ENCODE measurements at regions not wholly inside any gene's neighbourhood (a gene's known extent, or its start where the extent isn't known, plus 50 kb on each side); places are given as distances from the start of the nearest gene placed in this dataset.

DNA sequence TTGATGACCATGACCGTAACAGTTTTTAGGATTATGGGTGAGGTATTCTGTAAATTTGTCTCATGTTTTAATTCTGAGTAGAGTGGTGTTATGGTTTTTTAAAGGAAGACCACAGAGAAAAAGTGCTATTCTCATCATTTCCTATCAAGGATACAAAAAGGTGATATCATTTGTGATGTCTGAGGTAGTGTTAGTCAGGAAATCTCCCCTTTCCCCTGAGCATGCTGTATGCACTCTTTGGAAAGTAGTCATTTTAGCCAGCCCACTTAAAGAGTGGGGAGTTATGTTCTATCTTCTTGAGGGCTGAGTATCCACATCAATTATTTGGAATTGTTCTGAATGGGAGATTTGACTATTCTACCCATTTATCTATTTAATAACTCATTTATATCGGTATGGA is 414.2 kb upstream of the SLC14A2 start:
- ATAC-seq (no peak), DNase-seq (no peak)
- Histone ChIP-seq H3K4me1 (no peaks in the 10 kb centered on the region), H3K27me3 (no peaks in the 10 kb centered on the region), H3K36me3 (no peaks in the 10 kb centered on the region), H3K4me3 (no peak overlapping the region), H3K9me3 (no peaks in the 10 kb centered on the region), H3K27ac (no peak overlapping the region)
- no peak for TF ChIP-seq POLR2A (IDR thresholded peaks at IDR 0.05)
- TF ChIP-seq, protein P1, sequence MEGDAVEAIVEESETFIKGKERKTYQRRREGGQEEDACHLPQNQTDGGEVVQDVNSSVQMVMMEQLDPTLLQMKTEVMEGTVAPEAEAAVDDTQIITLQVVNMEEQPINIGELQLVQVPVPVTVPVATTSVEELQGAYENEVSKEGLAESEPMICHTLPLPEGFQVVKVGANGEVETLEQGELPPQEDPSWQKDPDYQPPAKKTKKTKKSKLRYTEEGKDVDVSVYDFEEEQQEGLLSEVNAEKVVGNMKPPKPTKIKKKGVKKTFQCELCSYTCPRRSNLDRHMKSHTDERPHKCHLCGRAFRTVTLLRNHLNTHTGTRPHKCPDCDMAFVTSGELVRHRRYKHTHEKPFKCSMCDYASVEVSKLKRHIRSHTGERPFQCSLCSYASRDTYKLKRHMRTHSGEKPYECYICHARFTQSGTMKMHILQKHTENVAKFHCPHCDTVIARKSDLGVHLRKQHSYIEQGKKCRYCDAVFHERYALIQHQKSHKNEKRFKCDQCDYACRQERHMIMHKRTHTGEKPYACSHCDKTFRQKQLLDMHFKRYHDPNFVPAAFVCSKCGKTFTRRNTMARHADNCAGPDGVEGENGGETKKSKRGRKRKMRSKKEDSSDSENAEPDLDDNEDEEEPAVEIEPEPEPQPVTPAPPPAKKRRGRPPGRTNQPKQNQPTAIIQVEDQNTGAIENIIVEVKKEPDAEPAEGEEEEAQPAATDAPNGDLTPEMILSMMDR (IDR thresholded peaks at IDR 0.05) = no peak
- intact Hi-C loops (cut with DNase I) = loop anchor here in 1 of 2 donors (10.0 kb wide), 1 partner anchor 536 kb away; no protein-coding TSS in a partner anchor
- WGBS (ENCODE audit: insufficient coverage, low coverage, low lambda C conversion rate, missing lambda C conversion rate) = 100% methylated on average over 2 of the region's 2 CpGs

DNA sequence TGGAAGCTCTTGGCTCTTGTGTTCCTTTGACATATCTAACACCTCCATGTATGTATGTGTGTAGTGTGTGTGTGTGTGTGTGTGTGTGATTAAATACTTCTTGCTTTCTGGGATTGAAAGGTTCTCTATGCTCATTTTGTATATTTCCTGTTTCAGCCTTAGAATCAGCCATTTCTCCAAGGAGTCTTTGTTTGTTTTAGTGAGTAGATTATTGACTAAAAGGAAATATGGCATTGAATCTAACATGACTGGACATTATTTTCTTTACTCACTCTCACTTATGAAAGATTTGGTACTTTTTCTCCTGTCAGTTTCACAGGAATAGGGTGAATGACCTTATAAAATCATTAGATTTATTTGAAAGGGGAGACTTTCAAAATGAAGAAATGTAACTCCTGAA is 413.8 kb upstream of the SLC14A2 start:
- H3K36me3 ChIP-seq = no peaks in the 10 kb centered on the region
- ATAC-seq (no peak), DNase-seq (no peak)
- H3K4me1 ChIP-seq = no peaks in the 10 kb centered on the region
- no peaks in the 10 kb centered on the region for H3K9me3 ChIP-seq
- intact Hi-C loops (cut with DNase I) = loop anchor here in 1 of 2 donors (10.0 kb wide), 1 partner anchor 537 kb away; no protein-coding TSS in a partner anchor
- no peak overlapping the region for H3K27ac ChIP-seq
- no peak overlapping the region for H3K4me3 ChIP-seq
- no peaks in the 10 kb centered on the region for H3K27me3 ChIP-seq
- TF ChIP-seq, protein P1 (IDR thresholded peaks at IDR 0.05) = no peak
- no peak for TF ChIP-seq POLR2A (IDR thresholded peaks at IDR 0.05)

DNA sequence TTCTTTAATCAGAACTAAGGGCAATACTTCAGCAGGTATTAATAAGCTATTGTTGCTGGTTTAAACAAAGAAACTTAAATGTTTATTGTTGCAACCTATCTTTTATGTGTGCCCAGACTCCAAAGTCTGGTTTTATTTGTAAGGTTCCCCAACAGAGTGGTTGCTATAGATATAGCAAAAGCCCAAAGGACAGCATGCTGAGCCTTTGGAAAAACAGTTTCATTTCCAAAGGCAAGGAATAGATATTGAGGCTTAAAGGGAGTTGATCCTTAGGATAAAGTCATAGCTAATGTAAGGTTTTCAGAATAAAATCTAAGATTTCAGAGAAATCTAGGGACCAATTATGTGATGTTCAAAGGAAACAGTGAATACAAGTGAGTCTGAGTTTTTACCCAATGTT is 413.2 kb upstream of the SLC14A2 start:
- DNase-seq = no peak
- ATAC-seq = no peak
- intact Hi-C loops (cut with DNase I) = loop anchor here in 1 of 2 donors (10.0 kb wide), 1 partner anchor 537 kb away; no protein-coding TSS in a partner anchor

DNA sequence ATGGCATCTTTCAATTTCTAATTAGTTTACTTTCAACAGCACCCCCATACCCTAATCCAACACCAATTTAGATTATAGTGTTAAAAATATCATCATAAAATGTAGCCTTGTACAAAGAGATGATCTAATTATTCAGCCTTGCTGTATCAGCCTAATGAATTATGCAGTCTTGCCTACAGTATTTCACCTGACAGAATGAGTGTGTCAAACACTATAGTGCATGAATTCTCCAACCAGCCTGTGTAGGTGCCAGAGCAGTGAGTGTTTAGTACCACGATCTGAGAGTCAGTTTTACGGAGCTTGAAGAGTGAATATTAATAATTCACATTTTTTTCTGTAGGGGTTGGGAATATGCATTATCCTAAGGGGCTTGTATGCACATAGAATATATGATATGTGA is 411.6 kb upstream of the SLC14A2 start:
- Histone ChIP-seq H3K4me1 (no peaks in the 10 kb centered on the region), H3K9me3 (no peaks in the 10 kb centered on the region), H3K27ac (no peak overlapping the region), H3K36me3 (no peaks in the 10 kb centered on the region), H3K27me3 (no peaks in the 10 kb centered on the region), H3K4me3 (no peak overlapping the region)
- DNase-seq = no peak
- ATAC-seq = no peak
- intact Hi-C loops (cut with DNase I) = loop anchor here in 1 of 2 donors (10.0 kb wide), 1 partner anchor 539 kb away; no protein-coding TSS in a partner anchor
- TF ChIP-seq POLR2A (IDR thresholded peaks at IDR 0.05) = no peak
- TF ChIP-seq, protein P1 (IDR thresholded peaks at IDR 0.05) = no peak
- WGBS (ENCODE audit: insufficient coverage, low coverage, low lambda C conversion rate, missing lambda C conversion rate) = 46% methylated on average over 2 of the region's 2 CpGs

More for the DNA sequence above, 413.2 kb upstream of the SLC14A2 start:
- TF ChIP-seq, protein P1 (IDR thresholded peaks at IDR 0.05) = no peak
- no peak for TF ChIP-seq POLR2A (IDR thresholded peaks at IDR 0.05)
- Histone ChIP-seq H3K9me3 (no peaks in the 10 kb centered on the region), H3K36me3 (no peaks in the 10 kb centered on the region), H3K4me1 (no peaks in the 10 kb centered on the region), H3K27ac (no peak overlapping the region), H3K4me3 (no peak overlapping the region), H3K27me3 (no peaks in the 10 kb centered on the region)

DNA sequence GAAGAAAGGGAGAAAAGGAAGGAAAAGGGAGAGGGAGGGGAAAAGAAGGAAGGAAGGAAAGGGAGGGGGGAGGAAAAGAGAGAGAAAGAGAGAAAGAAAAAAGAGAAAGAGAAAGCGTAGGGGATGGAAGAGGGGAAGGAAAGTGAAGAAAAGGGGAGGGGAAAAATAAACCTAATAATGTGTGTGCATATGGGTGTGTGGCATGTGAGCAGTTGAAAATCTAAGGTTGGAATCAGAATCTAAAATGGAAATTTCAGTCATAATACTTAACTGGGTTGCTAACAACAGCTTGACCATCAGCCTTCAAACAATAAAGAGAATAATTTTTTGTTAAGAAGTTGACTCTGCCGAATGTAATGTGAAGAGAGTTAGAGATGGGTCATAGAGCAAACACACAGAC is 407.9 kb upstream of the SLC14A2 start:
- Histone ChIP-seq H3K9me3 (no peaks in the 10 kb centered on the region), H3K27ac (no peak overlapping the region), H3K4me3 (no peak overlapping the region), H3K4me1 (no peaks in the 10 kb centered on the region), H3K27me3 (no peaks in the 10 kb centered on the region), H3K36me3 (no peaks in the 10 kb centered on the region)
- DNase-seq (no peak), ATAC-seq (no peak)
- TF ChIP-seq POLR2A (IDR thresholded peaks at IDR 0.05) = no peak
- intact Hi-C loops (cut with DNase I) = loop anchor here in 1 of 2 donors (10.0 kb wide), 1 partner anchor 543 kb away; no protein-coding TSS in a partner anchor
- WGBS (ENCODE audit: insufficient coverage, low coverage, low lambda C conversion rate, missing lambda C conversion rate) = 77% methylated on average over 2 of the region's 2 CpGs

All from right lobe of liver (tissue), 6 donors.